ENCODE measurements at regions not wholly inside any gene's neighbourhood (a gene's known extent, or its start where the extent isn't known, plus 50 kb on each side); places are given as distances from the start of the nearest gene placed in this dataset.

GRCh38 chr1:178609015-178609414 is 96.1 kb downstream of the TEX35 start:
- DNase-seq, result no peak

DNA sequence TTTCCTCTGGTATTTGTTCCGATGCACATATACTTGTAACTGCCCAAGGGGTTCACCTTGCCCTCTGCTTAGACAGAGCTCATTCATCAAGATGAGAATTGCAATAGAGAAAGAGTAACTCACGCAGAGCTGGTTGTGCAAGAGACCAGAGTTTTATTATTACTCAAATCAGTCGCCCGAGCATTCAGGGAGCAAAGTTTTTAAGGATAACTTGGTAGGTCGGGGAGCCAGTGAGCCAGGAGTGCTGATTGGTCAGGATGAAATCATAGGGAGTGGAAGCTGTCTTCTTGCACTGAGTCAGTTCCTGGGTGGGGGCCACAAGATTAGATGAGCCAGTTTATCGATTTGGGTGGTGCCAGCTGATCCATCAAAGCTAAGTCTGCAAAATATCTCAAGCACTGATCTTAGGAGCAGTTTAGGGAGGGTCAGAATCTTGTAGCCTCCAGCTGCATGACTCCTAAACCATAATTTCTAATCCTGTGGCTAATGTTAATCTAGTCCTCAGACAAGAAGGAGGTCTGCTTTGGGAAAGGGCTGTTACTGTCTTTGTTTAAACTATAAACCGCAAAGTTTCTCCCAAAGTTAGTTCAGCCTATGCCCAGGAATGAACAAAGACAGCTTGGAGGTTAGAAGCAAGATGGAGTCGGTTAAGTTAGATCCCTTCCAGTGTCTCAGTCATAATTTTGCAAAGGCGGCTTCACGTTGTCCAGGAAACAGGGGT is 97.9 kb downstream of the TEX35 start:
- peak; percentile 48 for DNase-seq

- DNase-seq, result no peak
Measured at GRCh38 chr1:178612261-178612660, 99.4 kb downstream of the TEX35 start.

- no peak for DNase-seq
Measured at GRCh38 chr1:178613271-178613945, 100.5 kb downstream of the TEX35 start.

DNA sequence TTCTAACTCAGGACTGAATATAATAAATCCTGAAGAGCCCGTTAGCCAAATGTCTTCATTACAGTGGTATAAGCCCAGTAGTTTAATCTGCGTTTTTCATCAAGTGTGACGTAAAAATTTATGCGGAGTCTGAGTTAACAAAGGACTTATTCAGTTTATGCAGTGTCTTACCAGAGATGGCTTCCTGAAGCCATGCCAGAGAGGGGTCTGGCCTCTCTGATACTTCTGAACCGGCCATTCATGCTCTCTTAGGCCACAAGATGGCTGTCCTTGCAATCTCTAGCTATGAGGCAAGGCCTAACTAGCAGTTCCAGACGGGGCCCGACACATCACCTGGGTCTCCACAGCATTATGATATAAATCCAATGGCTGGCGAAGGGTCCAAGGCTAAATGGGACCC is 101.4 kb downstream of the TEX35 start:
- peak; percentile 39 for DNase-seq

GRCh38 chr1:178619042-178619927 is 105.8 kb upstream of the RALGPS2 start:
- peak; percentile 38 for DNase-seq

GRCh38 chr1:178620584-178621475 is 104.2 kb upstream of the RALGPS2 start:
- DNase-seq, result no peak

- DNase-seq, result no peak
Measured at GRCh38 chr1:178621822-178622221, 103.2 kb upstream of the RALGPS2 start.

DNA sequence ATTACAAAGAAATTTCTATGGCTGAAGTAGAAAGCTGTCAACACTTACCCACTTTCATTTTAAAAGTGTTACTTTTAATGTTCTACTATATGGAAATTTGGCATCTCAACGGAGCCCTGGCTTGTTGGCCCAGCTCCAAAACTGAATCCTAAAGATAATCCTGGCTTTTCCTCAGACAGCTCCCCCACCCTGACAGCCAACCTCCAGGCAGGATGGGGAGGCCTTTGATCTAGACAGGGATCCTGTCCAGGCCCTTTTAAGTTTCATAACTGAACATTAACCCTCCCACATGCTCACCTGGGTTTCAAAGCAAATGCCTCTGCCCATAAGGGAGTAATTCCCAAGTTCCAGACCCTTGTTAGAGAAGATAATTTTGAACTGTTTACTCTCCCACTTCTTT is 99.3 kb upstream of the RALGPS2 start:
- DNase-seq, result peak; percentile 87

DNA sequence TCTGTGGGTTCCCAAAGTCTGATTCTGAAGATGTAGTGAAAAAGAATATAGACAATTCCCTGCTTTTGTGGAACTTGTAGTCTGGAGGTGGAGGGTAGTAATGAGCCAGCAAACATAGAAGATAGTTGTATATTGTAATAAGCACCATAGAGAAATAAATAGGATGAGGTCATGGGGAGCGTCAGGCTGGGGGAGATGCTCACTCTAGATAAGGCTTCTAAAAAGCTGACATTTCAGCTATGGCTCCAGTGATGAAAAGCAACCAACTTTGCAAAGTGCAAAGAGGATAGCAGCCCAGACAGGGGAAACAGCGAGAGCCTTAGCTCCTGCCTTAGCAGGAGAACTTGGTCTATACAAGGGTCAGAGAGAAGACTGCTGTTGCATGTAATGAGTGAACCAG is 98.0 kb upstream of the RALGPS2 start:
- no peak for DNase-seq

- no peak for DNase-seq
Measured at GRCh38 chr1:178628637-178629251, 96.3 kb upstream of the RALGPS2 start.

DNA sequence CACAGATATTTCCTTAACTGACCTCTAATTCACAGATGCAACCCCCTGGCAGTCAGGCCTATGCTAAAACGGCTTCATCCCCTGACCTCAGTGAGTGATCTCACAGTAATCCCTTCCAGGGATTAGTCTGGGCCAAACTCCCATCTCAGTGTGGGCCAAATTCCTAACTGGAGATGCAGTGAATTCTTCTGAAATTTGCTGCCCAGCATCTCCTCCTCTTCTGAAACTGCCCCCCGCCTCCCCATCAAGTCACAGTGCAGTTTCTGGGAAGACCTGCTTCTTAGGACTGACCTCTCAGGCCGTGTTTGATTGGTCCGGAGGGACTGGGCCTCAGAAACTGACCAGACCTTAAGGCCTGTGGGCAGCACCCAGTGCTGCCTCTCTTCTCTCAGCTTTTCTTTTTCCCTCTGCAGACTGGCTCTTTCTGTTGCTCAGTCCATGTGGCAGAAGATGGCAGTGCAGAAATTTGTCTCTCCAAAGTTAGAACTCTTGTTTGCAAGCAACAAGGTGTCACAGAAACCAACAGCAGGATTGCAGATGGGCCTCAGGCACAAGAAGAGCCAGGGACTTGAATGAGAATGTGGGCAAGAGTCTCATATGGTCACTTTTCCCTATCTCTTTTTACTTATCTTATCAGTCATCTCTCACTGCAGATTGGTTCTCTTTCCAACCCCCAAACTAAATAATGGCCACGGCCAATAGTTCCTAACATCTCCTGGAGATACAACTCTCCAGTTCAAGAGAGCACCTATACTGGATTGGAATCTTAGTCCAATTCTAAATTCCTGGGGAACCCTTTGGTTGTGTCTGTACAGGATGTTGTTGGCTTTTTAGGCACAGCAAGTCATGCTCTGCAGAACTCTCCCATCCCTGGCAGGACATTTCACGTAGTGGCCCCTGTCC is 95.5 kb upstream of the RALGPS2 start:
- DNase-seq, result peak; percentile 85

- no peak for DNase-seq
Measured at GRCh38 chr1:178630417-178630816, 94.6 kb upstream of the RALGPS2 start.

DNA sequence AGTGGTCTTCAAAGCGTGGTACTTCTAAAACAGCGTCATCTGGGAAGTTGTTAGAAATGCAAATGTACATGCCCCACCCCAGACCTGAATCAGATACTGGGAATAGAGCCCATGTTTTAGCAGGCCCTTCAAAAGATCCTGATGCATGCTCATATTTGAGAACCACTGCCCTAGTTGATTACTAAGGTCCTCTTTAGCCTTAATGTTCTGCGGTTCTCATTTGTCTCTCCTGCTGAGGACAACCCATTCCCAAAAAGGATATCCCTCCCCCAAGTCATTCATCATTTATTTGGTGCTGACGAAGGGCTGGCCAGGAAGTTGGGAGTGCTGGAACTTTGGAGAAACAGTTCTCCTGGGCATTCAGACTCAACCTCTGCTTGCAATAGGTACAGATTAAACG is 92.4 kb upstream of the RALGPS2 start:
- DNase-seq, result no peak

GRCh38 chr1:178633056-178633455 is 92.0 kb upstream of the RALGPS2 start:
- DNase-seq, result no peak

- no peak for DNase-seq
Measured at GRCh38 chr1:178634445-178634844, 90.6 kb upstream of the RALGPS2 start.

DNA sequence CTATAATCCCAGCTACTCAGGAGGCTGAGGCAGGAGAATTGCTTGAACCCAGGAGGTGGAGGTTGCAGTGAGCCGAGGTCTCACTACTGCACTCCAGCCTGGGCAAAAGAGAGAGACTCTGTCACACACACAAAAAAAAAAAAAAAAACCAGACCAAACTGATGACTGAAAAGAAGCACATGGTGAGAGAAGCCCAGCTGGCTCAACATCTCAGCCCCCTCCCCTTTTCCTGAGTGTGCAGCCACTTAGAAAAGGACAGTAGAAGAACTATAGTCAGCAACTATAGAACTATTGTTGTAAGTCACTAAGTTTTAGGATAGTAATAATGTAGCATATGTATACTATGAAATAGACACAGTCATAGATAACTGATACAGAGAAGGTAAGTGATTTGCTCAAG is 87.2 kb upstream of the RALGPS2 start:
- DNase-seq, result no peak

- no peak for DNase-seq
Measured at GRCh38 chr1:178639326-178639725, 85.7 kb upstream of the RALGPS2 start.

GRCh38 chr1:178642282-178642681 is 82.8 kb upstream of the RALGPS2 start:
- DNase-seq, result no peak

GRCh38 chr1:178643349-178643748 is 81.7 kb upstream of the RALGPS2 start:
- peak; percentile 76 for DNase-seq

DNA sequence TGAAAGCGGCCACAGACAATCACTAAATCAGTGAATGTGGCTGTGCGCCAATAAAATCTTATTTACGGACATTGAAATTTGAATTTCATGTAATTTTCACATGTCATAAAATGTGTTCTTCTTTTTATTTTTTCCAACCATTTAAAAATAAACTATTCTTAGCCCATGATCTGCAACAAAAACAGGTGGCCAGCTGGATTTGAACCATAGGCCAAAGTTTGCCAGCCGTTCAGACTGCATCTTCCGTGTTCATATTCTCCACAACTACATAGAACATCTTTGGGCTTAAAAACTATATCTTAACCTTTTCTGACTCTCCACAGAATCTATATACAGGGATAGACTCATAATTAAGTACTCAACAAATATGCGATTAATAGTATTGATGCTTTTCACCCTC is 81.2 kb upstream of the RALGPS2 start:
- no peak for DNase-seq
